Colonic mucosa (tissue), 4 donors: ENCODE measurements at regions not wholly inside any gene's neighbourhood (a gene's known extent, or its start where the extent isn't known, plus 50 kb on each side); places are given as distances from the start of the nearest gene placed in this dataset.

Experiments used
- DNase-seq: peaks from one replicate; pipeline ENCODE4 v3.0.0-alpha.2; 2020
- H3K27ac ChIP-seq: fragments of 200-600 bp; one replicate; pipeline ENCODE4 v1.8.0; 2021
- H3K27me3 ChIP-seq: fragments of 200-600 bp; one replicate; pipeline ENCODE4 v1.8.0; 2021
- H3K36me3 ChIP-seq: fragments of 200-600 bp; one replicate; pipeline ENCODE4 v1.8.0; 2021
- H3K4me1 ChIP-seq: fragments of 200-600 bp; one replicate; pipeline ENCODE4 v1.8.0; 2021; ENCODE audit warnings: mild to moderate bottlenecking
- H3K4me3 ChIP-seq: fragments of 200-600 bp; one replicate; pipeline ENCODE4 v1.8.0; 2021
- H3K9ac ChIP-seq, 2 donors: one replicate each; pipeline ENCODE4 v1.7.0; 2013; ENCODE audit warnings: control low read depth in 2 of 2, low read depth in 2 of 2, low read length in 2 of 2
- H3K9me3 ChIP-seq: fragments of 200-600 bp; one replicate; pipeline ENCODE4 v1.8.0; 2021
- intact Hi-C: fragments of 100-400 bp; cut with DNase I; formaldehyde crosslinking; loops from one replicate; pipeline ENCODE4 v1.14.1; 2022
- TF ChIP-seq, protein P1 (sequence below): fragments of 200-600 bp; IDR thresholded peaks from one replicate; pipeline ENCODE4 v1.8.0; 2022; ENCODE audit warnings: antibody characterized with exemption, mild to moderate bottlenecking
- donor health status: healthy.
- donor health status: DM: no; HTN: no; CAD: no.
- donor health status: DM: no; HTN: no; CAD: no.

GRCh38 chr1:37338658-37339057 is 135.7 kb upstream of the ZC3H12A start:
- no peak overlapping the region for H3K27ac ChIP-seq
- no peaks in the 10 kb centered on the region for H3K9me3 ChIP-seq
- no peak for DNase-seq
- intact Hi-C loops: no loop called here
- no peak overlapping the region for H3K4me3 ChIP-seq
- no peaks in the 10 kb centered on the region for H3K36me3 ChIP-seq
- TF ChIP-seq, protein P1, sequence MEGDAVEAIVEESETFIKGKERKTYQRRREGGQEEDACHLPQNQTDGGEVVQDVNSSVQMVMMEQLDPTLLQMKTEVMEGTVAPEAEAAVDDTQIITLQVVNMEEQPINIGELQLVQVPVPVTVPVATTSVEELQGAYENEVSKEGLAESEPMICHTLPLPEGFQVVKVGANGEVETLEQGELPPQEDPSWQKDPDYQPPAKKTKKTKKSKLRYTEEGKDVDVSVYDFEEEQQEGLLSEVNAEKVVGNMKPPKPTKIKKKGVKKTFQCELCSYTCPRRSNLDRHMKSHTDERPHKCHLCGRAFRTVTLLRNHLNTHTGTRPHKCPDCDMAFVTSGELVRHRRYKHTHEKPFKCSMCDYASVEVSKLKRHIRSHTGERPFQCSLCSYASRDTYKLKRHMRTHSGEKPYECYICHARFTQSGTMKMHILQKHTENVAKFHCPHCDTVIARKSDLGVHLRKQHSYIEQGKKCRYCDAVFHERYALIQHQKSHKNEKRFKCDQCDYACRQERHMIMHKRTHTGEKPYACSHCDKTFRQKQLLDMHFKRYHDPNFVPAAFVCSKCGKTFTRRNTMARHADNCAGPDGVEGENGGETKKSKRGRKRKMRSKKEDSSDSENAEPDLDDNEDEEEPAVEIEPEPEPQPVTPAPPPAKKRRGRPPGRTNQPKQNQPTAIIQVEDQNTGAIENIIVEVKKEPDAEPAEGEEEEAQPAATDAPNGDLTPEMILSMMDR: no peak
- H3K4me1 ChIP-seq: no peaks in the 10 kb centered on the region
- H3K9ac ChIP-seq: no peak overlapping the region
- no peaks in the 10 kb centered on the region for H3K27me3 ChIP-seq

- TF ChIP-seq, protein P1: no peak
Measured at GRCh38 chr1:37342736-37343135, 131.6 kb upstream of the ZC3H12A start.

DNA sequence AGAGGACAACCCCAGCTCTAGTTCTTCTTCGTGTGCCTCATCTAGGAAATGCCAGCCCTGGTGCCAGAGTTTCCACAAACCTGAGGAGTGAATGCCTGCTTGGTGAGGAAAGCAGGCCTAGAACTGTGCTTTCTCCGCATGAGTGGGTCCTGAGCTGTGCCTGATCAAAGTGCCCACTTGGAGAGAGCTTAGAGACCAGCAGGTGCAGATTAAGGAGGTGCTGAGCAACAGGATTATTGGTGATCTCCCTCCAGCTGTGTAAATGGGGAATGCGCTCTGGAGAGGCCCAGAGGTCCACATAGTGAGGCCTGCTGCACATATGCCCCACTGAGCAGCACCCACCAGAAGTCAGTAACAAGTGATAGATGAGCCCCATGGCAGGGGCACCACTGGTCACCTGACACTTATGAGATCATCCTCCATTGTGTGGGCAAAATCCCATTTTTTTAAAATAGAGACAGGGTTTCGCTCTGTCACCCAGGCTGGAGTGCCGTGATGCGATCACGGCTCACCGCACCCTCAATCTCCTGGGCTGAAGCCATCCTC is 127.2 kb upstream of the ZC3H12A start:
- Histone ChIP-seq H3K9me3 (no peaks in the 10 kb centered on the region), H3K27me3 (no peaks in the 10 kb centered on the region), H3K36me3 (no peaks in the 10 kb centered on the region), H3K4me3 (no peak overlapping the region), H3K27ac (no peak overlapping the region), H3K9ac (no peak overlapping the region), H3K4me1 (no peaks in the 10 kb centered on the region)
- intact Hi-C loops: no loop called here
- TF ChIP-seq, protein P1: no peak
- DNase-seq: no peak

More at GRCh38 chr1:37342736-37343135, 131.6 kb upstream of the ZC3H12A start:
- H3K36me3 ChIP-seq: no peaks in the 10 kb centered on the region
- DNase-seq: no peak
- intact Hi-C loops: no loop called here
- no peaks in the 10 kb centered on the region for H3K9me3 ChIP-seq
- no peaks in the 10 kb centered on the region for H3K27me3 ChIP-seq
- no peaks in the 10 kb centered on the region for H3K4me1 ChIP-seq
- H3K4me3 ChIP-seq: no peak overlapping the region
- no peak overlapping the region for H3K27ac ChIP-seq
- no peak overlapping the region for H3K9ac ChIP-seq

- H3K9ac ChIP-seq: no peak overlapping the region
- no peaks in the 10 kb centered on the region for H3K4me1 ChIP-seq
- intact Hi-C loops: no loop called here
- H3K4me3 ChIP-seq: no peak overlapping the region
- TF ChIP-seq, protein P1: no peak
- H3K36me3 ChIP-seq: no peaks in the 10 kb centered on the region
- no peak for DNase-seq
- H3K27ac ChIP-seq: no peak overlapping the region
- no peaks in the 10 kb centered on the region for H3K27me3 ChIP-seq
- no peaks in the 10 kb centered on the region for H3K9me3 ChIP-seq
Measured at GRCh38 chr1:37353871-37354270, 120.5 kb upstream of the ZC3H12A start.

GRCh38 chr1:37354876-37355650 is 119.3 kb upstream of the ZC3H12A start:
- no peak for DNase-seq
- H3K27ac ChIP-seq: no peak overlapping the region
- H3K9me3 ChIP-seq: no peaks in the 10 kb centered on the region
- no peak overlapping the region for H3K4me3 ChIP-seq
- H3K27me3 ChIP-seq: no peaks in the 10 kb centered on the region
- H3K9ac ChIP-seq: no peak overlapping the region
- no peaks in the 10 kb centered on the region for H3K36me3 ChIP-seq
- no peaks in the 10 kb centered on the region for H3K4me1 ChIP-seq
- TF ChIP-seq, protein P1: no peak
- intact Hi-C loops: no loop called here
